ENCODE measurements at regions not wholly inside any gene's neighbourhood (a gene's known extent, or its start where the extent isn't known, plus 50 kb on each side); places are given as distances from the start of the nearest gene placed in this dataset.
"Not testable (repeated sequence)": the region's sequence is repeated elsewhere in the genome, so short reads cannot be mapped to it uniquely, and the experiment has no call there.

- Histone ChIP-seq H3K4me3 (no peak overlapping the region), H3K4me1 (no peaks in the 10 kb centered on the region), H3K27me3 (peaks cover 0 to 16% of the 10 kb centered on the region in 2 donors), H3K36me3 (no peaks in the 10 kb centered on the region), H3K27ac (no peak overlapping the region), H3K9me3 (peaks cover 0 to 9% of the 10 kb centered on the region in 2 donors)
- TF ChIP-seq POLR2A (IDR thresholded peaks at IDR 0.05) (no peak), POLR2AphosphoS5 (IDR thresholded peaks at IDR 0.05) (no peak)
- TF ChIP-seq, protein P1, sequence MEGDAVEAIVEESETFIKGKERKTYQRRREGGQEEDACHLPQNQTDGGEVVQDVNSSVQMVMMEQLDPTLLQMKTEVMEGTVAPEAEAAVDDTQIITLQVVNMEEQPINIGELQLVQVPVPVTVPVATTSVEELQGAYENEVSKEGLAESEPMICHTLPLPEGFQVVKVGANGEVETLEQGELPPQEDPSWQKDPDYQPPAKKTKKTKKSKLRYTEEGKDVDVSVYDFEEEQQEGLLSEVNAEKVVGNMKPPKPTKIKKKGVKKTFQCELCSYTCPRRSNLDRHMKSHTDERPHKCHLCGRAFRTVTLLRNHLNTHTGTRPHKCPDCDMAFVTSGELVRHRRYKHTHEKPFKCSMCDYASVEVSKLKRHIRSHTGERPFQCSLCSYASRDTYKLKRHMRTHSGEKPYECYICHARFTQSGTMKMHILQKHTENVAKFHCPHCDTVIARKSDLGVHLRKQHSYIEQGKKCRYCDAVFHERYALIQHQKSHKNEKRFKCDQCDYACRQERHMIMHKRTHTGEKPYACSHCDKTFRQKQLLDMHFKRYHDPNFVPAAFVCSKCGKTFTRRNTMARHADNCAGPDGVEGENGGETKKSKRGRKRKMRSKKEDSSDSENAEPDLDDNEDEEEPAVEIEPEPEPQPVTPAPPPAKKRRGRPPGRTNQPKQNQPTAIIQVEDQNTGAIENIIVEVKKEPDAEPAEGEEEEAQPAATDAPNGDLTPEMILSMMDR (IDR thresholded peaks at IDR 0.05): no peak
- intact Hi-C loops (cut with DNase I; ENCODE audit: low total_unique reads): no loop called here
- DNase-seq (ENCODE audit: low spot score in 2 of 2): no peak
Observed at GRCh38 chrX:138082251-138082650, 516.3 kb downstream of the ZIC3 start.

DNA sequence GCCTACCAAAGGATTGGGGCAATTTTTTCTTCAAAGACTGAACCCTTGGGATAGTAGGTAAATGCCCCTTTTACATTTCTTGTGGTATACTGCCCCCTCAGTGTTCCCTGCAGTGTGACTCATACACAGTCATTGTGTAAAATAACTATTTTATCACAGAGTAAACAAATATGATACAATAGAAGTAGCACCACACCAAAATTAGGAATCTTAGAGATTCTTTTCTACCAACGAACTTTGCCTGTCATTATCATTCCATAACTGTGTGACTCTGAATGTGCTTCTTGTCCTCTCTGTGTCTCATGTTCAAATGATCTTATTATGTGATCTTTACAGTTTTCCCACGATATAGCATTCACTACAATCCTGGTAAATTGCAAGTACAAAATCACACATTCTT, 517.0 kb downstream of the ZIC3 start:
- no peaks in the 10 kb centered on the region for H3K4me1 ChIP-seq
- H3K9me3 ChIP-seq: peaks cover 0 to 9% of the 10 kb centered on the region in 2 donors
- DNase-seq (ENCODE audit: low spot score in 2 of 2): no peak
- TF ChIP-seq, protein P1 (IDR thresholded peaks at IDR 0.05): no peak
- TF ChIP-seq POLR2AphosphoS5 (IDR thresholded peaks at IDR 0.05) (no peak), POLR2A (IDR thresholded peaks at IDR 0.05) (no peak)
- no peak overlapping the region for H3K4me3 ChIP-seq
- intact Hi-C loops (cut with DNase I; ENCODE audit: low total_unique reads): no loop called here
- no peak overlapping the region for H3K27ac ChIP-seq
- H3K27me3 ChIP-seq: peaks cover 0 to 16% of the 10 kb centered on the region in 2 donors
- no peaks in the 10 kb centered on the region for H3K36me3 ChIP-seq

- H3K27me3 ChIP-seq; H3K27ac ChIP-seq; H3K36me3 ChIP-seq; H3K4me1 ChIP-seq; DNase-seq (ENCODE audit: low spot score in 2 of 2); intact Hi-C loops (cut with DNase I; ENCODE audit: low total_unique reads); H3K4me3 ChIP-seq; H3K9me3 ChIP-seq: not testable (repeated sequence)
Observed at GRCh38 chrX:138110910-138111309, 545.0 kb downstream of the ZIC3 start.

DNA sequence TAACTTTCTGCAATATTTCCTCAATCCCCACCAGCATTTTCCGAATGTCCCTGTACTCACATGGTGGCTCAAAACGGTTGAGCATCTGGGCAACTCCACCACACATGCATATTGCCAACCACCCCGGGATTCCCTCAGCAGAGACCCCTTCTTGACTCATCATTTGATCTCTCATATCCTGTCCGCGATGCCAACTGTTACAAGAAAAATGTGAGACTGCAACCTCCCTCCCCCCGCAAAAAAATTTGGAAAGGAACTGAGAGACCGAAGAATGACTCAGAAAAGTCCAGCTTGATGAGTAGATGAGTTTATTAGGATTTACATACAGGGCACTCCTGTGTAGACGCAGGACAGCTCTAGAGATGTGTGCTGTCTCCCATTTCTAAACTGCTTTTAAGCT, 561.4 kb downstream of the ZIC3 start:
- no peak overlapping the region for H3K4me3 ChIP-seq
- DNase-seq (ENCODE audit: low spot score in 2 of 2): no peak
- H3K4me1 ChIP-seq: no peaks in the 10 kb centered on the region
- no peaks in the 10 kb centered on the region for H3K9me3 ChIP-seq
- no peak overlapping the region for H3K27ac ChIP-seq
- no peak for TF ChIP-seq POLR2AphosphoS5 (IDR thresholded peaks at IDR 0.05)
- TF ChIP-seq POLR2A (IDR thresholded peaks at IDR 0.05): no peak
- TF ChIP-seq, protein P1 (IDR thresholded peaks at IDR 0.05): no peak
- peaks cover 0 to 45% of the 10 kb centered on the region in 2 donors for H3K27me3 ChIP-seq
- no peaks in the 10 kb centered on the region for H3K36me3 ChIP-seq
- intact Hi-C loops (cut with DNase I; ENCODE audit: low total_unique reads): no loop called here

- Histone ChIP-seq H3K27ac (no peak overlapping the region), H3K27me3 (peaks cover 0 to 47% of the 10 kb centered on the region in 2 donors), H3K36me3 (no peaks in the 10 kb centered on the region), H3K4me1 (no peaks in the 10 kb centered on the region), H3K9me3 (no peaks in the 10 kb centered on the region), H3K4me3 (no peak overlapping the region)
- TF ChIP-seq, protein P1 (IDR thresholded peaks at IDR 0.05): peak in 1 of 3 donors; percentile 27
- TF ChIP-seq POLR2AphosphoS5 (IDR thresholded peaks at IDR 0.05) (no peak), POLR2A (IDR thresholded peaks at IDR 0.05) (no peak)
- DNase-seq (ENCODE audit: low spot score in 2 of 2): no peak
- intact Hi-C loops (cut with DNase I; ENCODE audit: low total_unique reads): no loop called here
Observed at GRCh38 chrX:138128027-138128671, 562.2 kb downstream of the ZIC3 start.

Measured in breast epithelium (tissue), 4 donors.